ENCODE measurements at regions not wholly inside any gene's neighbourhood (a gene's known extent, or its start where the extent isn't known, plus 50 kb on each side); places are given as distances from the start of the nearest gene placed in this dataset.

DNA sequence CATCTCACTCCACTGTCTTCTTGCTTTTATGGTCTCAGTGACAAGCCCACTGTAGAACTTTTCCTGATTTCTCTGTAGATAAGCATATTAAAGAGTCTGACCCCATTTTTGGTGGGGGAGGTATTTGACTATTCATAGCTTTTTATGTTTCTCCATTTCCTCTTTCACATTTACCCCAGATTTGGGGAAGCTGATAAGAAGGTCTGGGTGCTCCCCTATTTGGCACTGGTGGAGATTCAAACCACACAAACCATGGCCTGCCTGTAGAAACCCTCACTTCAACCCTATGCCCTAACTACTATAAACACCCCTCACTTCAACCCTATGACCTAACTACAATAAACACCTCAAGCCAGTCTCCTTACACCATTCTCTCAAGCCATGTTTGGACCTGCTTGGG is 196.2 kb upstream of the SYNDIG1 start:
- TF ChIP-seq POLR2A (IDR thresholded peaks at IDR 0.05; ENCODE audit: low read depth) (no peak), CTCF (IDR thresholded peaks at IDR 0.05) (no peak), EP300 (IDR thresholded peaks at IDR 0.05) (no peak), POLR2AphosphoS5 (IDR thresholded peaks at IDR 0.05) (no peak)
